BE2C (cell line): ENCODE measurements at regions not wholly inside any gene's neighbourhood (a gene's known extent, or its start where the extent isn't known, plus 50 kb on each side); places are given as distances from the start of the nearest gene placed in this dataset.

Source experiments
- DNase-seq: peaks from one replicate; pipeline ENCODE4 v3.0.0-alpha.2; 2020
- H3K27me3 ChIP-seq: fragments of 250-450 bp; sonication (Bioruptor Pico); 2 replicates; pipeline ENCODE4 v1.5.1; 2020; ENCODE audit warnings: mild to moderate bottlenecking
- H3K36me3 ChIP-seq: fragments of 250-450 bp; sonication (Bioruptor Pico); 2 replicates; pipeline ENCODE4 v1.5.1; 2020; ENCODE audit warnings: mild to moderate bottlenecking
- H3K4me1 ChIP-seq: fragments of 250-450 bp; sonication (Bioruptor Pico); 2 replicates; pipeline ENCODE4 v1.5.1; 2020
- H3K4me3 ChIP-seq: 2 replicates; pipeline ENCODE4 v1.5.1; 2011; ENCODE audit warnings: low read depth, low read length
- H3K9me3 ChIP-seq: fragments of 250-450 bp; sonication (Bioruptor Pico); 2 replicates; pipeline ENCODE4 v1.5.1; 2020
- CTCF ChIP-seq: IDR thresholded peaks from 2 replicates; pipeline ENCODE4 v1.5.1; 2012; ENCODE audit warnings: mild to moderate bottlenecking, low read depth, low read length

GRCh38 chr20:17799575-17800227, 99.9 kb downstream of the BANF2 start:
- no peak for DNase-seq
- Histone ChIP-seq H3K27me3 (no peaks in the 10 kb centered on the region), H3K36me3 (no peaks in the 10 kb centered on the region), H3K4me1 (no peaks in the 10 kb centered on the region), H3K9me3 (no peaks in the 10 kb centered on the region), H3K4me3 (no peak overlapping the region)
- no peak for TF ChIP-seq CTCF

GRCh38 chr20:17798601-17799000, 98.8 kb downstream of the BANF2 start:
- no peak overlapping the region for H3K4me3 ChIP-seq
- no peaks in the 10 kb centered on the region for H3K9me3 ChIP-seq
- no peaks in the 10 kb centered on the region for H3K4me1 ChIP-seq
- no peaks in the 10 kb centered on the region for H3K27me3 ChIP-seq
- DNase-seq: no peak
- TF ChIP-seq CTCF: no peak
- no peaks in the 10 kb centered on the region for H3K36me3 ChIP-seq

GRCh38 chr20:17797579-17797978, 97.8 kb downstream of the BANF2 start:
- no peaks in the 10 kb centered on the region for H3K4me1 ChIP-seq
- no peaks in the 10 kb centered on the region for H3K27me3 ChIP-seq
- no peak for TF ChIP-seq CTCF
- no peaks in the 10 kb centered on the region for H3K36me3 ChIP-seq
- H3K4me3 ChIP-seq: no peak overlapping the region
- no peaks in the 10 kb centered on the region for H3K9me3 ChIP-seq
- no peak for DNase-seq

- Histone ChIP-seq H3K27me3 (no peaks in the 10 kb centered on the region), H3K9me3 (no peaks in the 10 kb centered on the region), H3K4me1 (no peaks in the 10 kb centered on the region), H3K4me3 (no peak overlapping the region), H3K36me3 (no peaks in the 10 kb centered on the region)
- no peak for DNase-seq
- TF ChIP-seq CTCF: no peak
These were observed 97.4 kb downstream of the BANF2 start for GRCh38 chr20:17797161-17797560.

GRCh38 chr20:17796091-17796563, 96.4 kb downstream of the BANF2 start:
- no peaks in the 10 kb centered on the region; the same call in 1 of the 2 replicates for H3K9me3 ChIP-seq
- H3K36me3 ChIP-seq: no peaks in the 10 kb centered on the region
- no peaks in the 10 kb centered on the region for H3K4me1 ChIP-seq
- no peaks in the 10 kb centered on the region for H3K27me3 ChIP-seq
- TF ChIP-seq CTCF: no peak
- DNase-seq: no peak
- H3K4me3 ChIP-seq: no peak overlapping the region

- no peaks in the 10 kb centered on the region for H3K36me3 ChIP-seq
These were observed 95.8 kb downstream of the BANF2 start for GRCh38 chr20:17795501-17796071.

More at GRCh38 chr20:17795501-17796071, 95.8 kb downstream of the BANF2 start:
- TF ChIP-seq CTCF: no peak
- no peaks in the 10 kb centered on the region; the same call in 1 of the 2 replicates for H3K9me3 ChIP-seq
- DNase-seq: no peak
- no peaks in the 10 kb centered on the region for H3K27me3 ChIP-seq
- no peaks in the 10 kb centered on the region for H3K4me1 ChIP-seq
- no peak overlapping the region for H3K4me3 ChIP-seq
